ENCODE measurements at regions not wholly inside any gene's neighbourhood (a gene's known extent, or its start where the extent isn't known, plus 50 kb on each side); places are given as distances from the start of the nearest gene placed in this dataset.

DNA sequence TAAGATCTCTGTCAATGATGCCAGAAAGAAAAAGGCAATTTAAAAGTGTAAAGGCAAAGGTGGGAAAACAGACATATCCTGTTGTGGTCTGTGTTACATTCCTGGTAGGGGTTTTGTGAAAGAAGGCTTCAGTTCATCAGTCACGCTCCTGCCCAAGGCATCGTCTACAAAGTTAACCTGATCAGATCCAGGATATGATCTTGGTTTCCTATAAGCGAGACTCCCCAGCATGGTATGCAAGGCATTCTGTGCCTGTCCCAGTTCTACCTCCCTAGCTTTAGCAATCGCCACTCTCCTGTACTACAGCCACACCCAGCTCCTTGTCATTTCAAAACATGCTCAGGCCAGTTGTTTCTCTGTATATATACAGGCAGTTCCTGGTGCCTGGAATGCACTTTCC lies 58.0 kb upstream of the PTPN3 start:
- TF ChIP-seq, protein P1, sequence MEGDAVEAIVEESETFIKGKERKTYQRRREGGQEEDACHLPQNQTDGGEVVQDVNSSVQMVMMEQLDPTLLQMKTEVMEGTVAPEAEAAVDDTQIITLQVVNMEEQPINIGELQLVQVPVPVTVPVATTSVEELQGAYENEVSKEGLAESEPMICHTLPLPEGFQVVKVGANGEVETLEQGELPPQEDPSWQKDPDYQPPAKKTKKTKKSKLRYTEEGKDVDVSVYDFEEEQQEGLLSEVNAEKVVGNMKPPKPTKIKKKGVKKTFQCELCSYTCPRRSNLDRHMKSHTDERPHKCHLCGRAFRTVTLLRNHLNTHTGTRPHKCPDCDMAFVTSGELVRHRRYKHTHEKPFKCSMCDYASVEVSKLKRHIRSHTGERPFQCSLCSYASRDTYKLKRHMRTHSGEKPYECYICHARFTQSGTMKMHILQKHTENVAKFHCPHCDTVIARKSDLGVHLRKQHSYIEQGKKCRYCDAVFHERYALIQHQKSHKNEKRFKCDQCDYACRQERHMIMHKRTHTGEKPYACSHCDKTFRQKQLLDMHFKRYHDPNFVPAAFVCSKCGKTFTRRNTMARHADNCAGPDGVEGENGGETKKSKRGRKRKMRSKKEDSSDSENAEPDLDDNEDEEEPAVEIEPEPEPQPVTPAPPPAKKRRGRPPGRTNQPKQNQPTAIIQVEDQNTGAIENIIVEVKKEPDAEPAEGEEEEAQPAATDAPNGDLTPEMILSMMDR (conservative IDR thresholded peaks at IDR 0.05; ENCODE audit: low read depth, low read length): no peak
- TF ChIP-seq POLR2A (IDR thresholded peaks at IDR 0.05; ENCODE audit: low read depth, low read length): no peak
- TF ChIP-seq RAD21 (IDR thresholded peaks at IDR 0.05; ENCODE audit: low read length): no peak
- no peak for TF ChIP-seq BHLHE40 (IDR thresholded peaks at IDR 0.05; ENCODE audit: low read depth, low read length)
- TF ChIP-seq MXI1 (IDR thresholded peaks at IDR 0.05; ENCODE audit: borderline replicate concordance, low read depth, low read length): no peak

Data from IMR-90 (cell line).